HFFc6 (cell line): ENCODE measurements at regions not wholly inside any gene's neighbourhood (a gene's known extent, or its start where the extent isn't known, plus 50 kb on each side); places are given as distances from the start of the nearest gene placed in this dataset.

Experiments used
- DNase-seq: peaks from one replicate; pipeline ENCODE4 v3.0.0-alpha.2; 2018
- H3K27ac Mint-ChIP-seq: 2 replicates; pipeline ENCODE4 v1.8.0; 2020; ENCODE audit warnings: mild to moderate bottlenecking, mixed read lengths
- H3K27me3 Mint-ChIP-seq: 2 replicates; pipeline ENCODE4 v1.8.0; 2021; ENCODE audit warnings: mild to moderate bottlenecking, moderate library complexity, mixed read lengths; ENCODE audit not compliant: insufficient read depth
- H3K36me3 Mint-ChIP-seq: 2 replicates; pipeline ENCODE4 v1.8.0; 2021; ENCODE audit warnings: low read depth, mixed read lengths
- H3K4me1 Mint-ChIP-seq: 2 replicates; pipeline ENCODE4 v1.8.0; 2020; ENCODE audit warnings: low read depth, mixed read lengths
- H3K4me3 Mint-ChIP-seq: 2 replicates; pipeline ENCODE4 v1.8.0; 2020; ENCODE audit warnings: mild to moderate bottlenecking, moderate library complexity, mixed read lengths
- H3K9me3 Mint-ChIP-seq: 2 replicates; pipeline ENCODE4 v1.8.0; 2020; ENCODE audit warnings: mild to moderate bottlenecking, mixed read lengths
- TF ChIP-seq, protein P1 (sequence below): fragments of 200-600 bp; sonication (generic); IDR thresholded peaks from 2 replicates; pipeline ENCODE4 v1.5.0; 2021; ENCODE audit warnings: antibody characterized with exemption, mild to moderate bottlenecking

DNA sequence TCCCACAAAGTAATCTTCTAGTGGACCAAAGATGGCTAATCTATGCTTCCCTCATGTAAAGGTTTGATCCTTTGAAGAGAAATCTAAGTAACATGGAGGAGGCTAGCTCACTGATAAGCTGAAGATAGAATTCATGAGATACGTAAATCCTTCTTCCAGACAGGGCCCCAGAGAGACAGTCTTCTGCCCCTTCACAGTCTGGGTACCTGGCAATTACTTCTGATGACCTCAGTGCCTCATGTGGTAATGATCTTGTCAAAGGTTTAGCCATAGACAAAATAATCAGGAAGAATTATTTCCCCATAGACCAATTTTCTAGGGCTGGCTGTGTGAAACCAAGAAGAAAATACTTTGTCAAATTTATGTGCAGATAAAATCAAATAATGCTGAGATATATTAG is 495.8 kb downstream of the METTL4 start:
- Mint-ChIP-seq H3K9me3 (no peaks in the 10 kb centered on the region; the same call in 1 of the 2 replicates), H3K36me3 (no peaks in the 10 kb centered on the region), H3K27me3 (no peaks in the 10 kb centered on the region; the same call in 1 of the 2 replicates), H3K4me1 (no peaks in the 10 kb centered on the region), H3K27ac (no peak overlapping the region), H3K4me3 (no peak overlapping the region)
- DNase-seq, result no peak
- TF ChIP-seq, protein P1, sequence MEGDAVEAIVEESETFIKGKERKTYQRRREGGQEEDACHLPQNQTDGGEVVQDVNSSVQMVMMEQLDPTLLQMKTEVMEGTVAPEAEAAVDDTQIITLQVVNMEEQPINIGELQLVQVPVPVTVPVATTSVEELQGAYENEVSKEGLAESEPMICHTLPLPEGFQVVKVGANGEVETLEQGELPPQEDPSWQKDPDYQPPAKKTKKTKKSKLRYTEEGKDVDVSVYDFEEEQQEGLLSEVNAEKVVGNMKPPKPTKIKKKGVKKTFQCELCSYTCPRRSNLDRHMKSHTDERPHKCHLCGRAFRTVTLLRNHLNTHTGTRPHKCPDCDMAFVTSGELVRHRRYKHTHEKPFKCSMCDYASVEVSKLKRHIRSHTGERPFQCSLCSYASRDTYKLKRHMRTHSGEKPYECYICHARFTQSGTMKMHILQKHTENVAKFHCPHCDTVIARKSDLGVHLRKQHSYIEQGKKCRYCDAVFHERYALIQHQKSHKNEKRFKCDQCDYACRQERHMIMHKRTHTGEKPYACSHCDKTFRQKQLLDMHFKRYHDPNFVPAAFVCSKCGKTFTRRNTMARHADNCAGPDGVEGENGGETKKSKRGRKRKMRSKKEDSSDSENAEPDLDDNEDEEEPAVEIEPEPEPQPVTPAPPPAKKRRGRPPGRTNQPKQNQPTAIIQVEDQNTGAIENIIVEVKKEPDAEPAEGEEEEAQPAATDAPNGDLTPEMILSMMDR, result no peak

DNA sequence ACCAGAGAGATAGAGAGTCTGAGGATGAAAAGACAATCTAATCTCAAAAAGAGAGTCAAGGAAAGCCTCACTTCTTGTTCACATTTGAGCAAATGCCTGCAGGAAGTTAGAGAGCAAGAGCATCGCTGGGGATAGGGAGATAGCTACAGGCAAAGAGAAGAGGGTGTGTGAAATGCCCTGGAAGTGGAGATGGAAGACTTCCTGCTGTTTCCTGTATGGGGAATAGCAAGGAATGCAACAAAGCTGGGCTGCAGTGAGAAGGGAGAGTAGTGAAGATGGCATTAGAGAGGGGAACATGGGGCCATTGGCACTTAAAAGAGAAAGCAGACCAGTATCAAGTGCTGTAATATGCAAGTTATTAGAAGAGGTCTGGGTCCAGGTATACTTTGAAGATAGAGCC is 488.6 kb downstream of the METTL4 start:
- Mint-ChIP-seq H3K4me1 (no peaks in the 10 kb centered on the region; the same call in 1 of the 2 replicates), H3K36me3 (no peaks in the 10 kb centered on the region), H3K4me3 (no peak overlapping the region), H3K9me3 (no peaks in the 10 kb centered on the region), H3K27ac (no peak overlapping the region), H3K27me3 (no peaks in the 10 kb centered on the region; the same call in none of the 2 replicates)
- TF ChIP-seq, protein P1, result no peak
- DNase-seq, result no peak

DNA sequence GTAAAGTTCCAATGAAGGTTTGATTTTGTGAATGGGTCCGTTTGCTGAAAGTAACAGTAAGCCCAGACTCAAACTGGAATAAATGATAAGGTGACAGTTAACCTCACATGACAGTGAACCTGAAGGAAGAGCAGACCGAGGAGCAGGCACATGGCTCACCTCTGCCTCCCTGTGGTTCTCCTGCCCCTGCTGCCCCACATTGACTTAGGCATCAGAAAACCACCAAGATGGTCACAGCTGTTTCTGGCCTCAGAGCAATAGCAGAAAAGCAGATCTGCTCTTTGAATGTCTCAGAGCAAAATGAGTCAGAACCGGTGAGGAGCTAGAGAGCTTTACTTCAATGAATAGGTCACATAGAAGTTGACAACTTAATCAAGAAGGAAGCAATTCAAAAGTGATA is 487.6 kb downstream of the METTL4 start:
- Mint-ChIP-seq H3K4me3 (no peak overlapping the region), H3K4me1 (no peaks in the 10 kb centered on the region; the same call in 1 of the 2 replicates), H3K36me3 (no peaks in the 10 kb centered on the region), H3K9me3 (no peaks in the 10 kb centered on the region), H3K27ac (no peak overlapping the region), H3K27me3 (no peaks in the 10 kb centered on the region; the same call in none of the 2 replicates)
- TF ChIP-seq, protein P1, result no peak; the same call in 1 of the 2 replicates
- no peak for DNase-seq

DNA sequence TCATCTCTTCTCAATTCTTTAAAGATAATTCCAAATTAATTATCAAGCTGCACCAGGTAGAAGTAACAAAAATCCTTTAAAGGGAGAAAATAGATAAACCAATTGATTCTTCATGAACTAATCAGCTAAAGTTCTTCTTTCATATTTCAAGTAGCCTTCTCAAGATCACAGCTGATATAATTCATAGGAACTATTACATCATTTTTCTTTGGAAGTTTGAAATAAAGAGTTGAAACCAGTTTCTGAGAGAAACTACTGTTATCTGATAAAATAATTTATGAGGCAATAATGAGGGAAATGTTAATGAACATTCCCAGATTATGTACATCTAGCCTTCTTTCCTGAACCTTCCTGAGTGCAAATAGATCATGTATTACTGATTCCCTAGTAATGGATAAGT is 484.9 kb downstream of the METTL4 start:
- Mint-ChIP-seq H3K4me1 (no peaks in the 10 kb centered on the region; the same call in 1 of the 2 replicates), H3K27ac (no peak overlapping the region), H3K36me3 (no peaks in the 10 kb centered on the region), H3K27me3 (no peaks in the 10 kb centered on the region; the same call in 1 of the 2 replicates), H3K9me3 (no peaks in the 10 kb centered on the region), H3K4me3 (no peak overlapping the region)
- no peak for DNase-seq
- TF ChIP-seq, protein P1, result no peak

DNA sequence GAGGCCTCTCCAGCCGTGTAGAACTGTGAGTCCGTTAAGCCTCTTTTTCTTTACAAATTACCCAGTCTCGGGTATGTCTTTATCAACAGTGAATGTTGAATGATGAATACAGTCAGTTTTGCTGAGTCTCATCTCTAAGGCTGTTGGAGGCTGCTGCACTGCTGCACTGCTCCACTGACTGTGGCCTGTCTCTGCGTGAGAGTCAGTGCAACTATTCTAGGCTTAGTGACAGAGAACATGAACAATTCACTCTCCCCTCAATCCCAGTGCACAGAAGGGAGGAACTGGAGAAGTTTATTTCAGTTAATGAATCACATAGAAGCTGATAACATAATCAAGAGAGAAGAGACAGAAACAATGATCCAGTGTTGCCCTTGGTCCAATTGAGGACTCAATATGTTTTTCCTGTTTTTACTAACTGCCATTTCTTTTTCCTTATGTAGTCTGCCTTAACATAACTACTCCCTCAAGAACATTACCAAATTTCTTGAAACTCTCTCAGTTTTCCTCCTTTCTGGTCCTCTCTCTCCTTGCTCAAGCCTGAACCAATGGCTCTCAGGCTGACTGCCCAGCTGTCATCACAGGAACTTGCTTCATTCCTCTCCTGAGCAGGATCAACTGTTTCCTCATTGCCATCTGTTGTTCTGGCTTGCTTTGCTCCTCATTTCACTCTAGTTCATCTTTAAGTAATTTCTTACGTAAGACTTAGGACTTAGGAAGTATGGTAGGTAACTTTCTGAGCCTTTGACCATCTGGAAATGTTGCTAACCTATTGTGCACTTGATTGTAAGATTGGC is 483.2 kb downstream of the METTL4 start:
- H3K4me1 Mint-ChIP-seq, result no peaks in the 10 kb centered on the region; the same call in 1 of the 2 replicates
- no peaks in the 10 kb centered on the region for H3K36me3 Mint-ChIP-seq
- H3K4me3 Mint-ChIP-seq, result no peak overlapping the region
- H3K9me3 Mint-ChIP-seq, result no peaks in the 10 kb centered on the region
- TF ChIP-seq, protein P1, result no peak
- H3K27ac Mint-ChIP-seq, result no peak overlapping the region
- no peaks in the 10 kb centered on the region; the same call in 1 of the 2 replicates for H3K27me3 Mint-ChIP-seq
- no peak for DNase-seq
